HK-2 (cell line): ENCODE measurements at regions not wholly inside any gene's neighbourhood (a gene's known extent, or its start where the extent isn't known, plus 50 kb on each side); places are given as distances from the start of the nearest gene placed in this dataset.

Source experiments
- DNase-seq: peaks from one replicate; pipeline ENCODE4 v3.0.0-alpha.2; 2018; ENCODE audit not compliant: unreplicated experiment

DNA sequence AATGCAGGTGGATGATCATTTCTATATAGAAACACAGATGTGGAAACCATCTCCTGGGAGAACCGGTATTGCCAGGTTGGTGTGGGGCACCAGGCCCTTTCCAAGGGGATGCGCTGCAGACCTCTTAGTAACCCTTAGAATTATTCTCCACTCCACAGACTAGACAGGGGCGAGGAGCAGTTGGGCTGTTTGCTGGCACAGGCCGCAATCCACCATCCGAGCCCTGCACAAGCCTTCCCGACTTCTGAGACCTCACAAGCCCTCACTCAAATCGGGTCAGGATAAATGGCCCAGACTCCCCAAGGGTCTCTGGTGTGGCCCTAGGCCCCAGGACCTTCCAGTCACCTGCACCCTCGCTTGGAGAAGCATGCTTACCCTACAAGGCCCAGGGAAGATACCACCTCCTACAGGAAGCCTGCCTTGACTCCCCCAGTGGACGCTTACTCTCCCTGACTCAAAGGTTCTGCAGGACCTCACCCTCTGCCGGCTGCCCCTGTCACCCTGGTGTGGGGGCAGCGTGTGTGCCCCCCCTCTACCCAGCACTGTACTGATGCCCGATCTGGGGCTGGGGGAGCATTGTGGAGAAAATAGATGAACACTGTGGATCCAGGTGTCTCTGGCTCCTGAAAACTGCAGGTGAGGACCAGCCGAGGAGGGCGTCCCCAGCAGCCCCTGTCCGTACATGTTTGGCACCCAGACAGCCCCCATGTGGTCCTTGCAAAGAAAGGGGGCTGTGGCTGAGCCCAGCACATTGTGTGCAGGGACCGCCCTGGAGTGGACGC is 49.8 kb upstream of the ACSF3 start:
- no peak for DNase-seq
